ENCODE measurements at regions not wholly inside any gene's neighbourhood (a gene's known extent, or its start where the extent isn't known, plus 50 kb on each side); places are given as distances from the start of the nearest gene placed in this dataset.

DNA sequence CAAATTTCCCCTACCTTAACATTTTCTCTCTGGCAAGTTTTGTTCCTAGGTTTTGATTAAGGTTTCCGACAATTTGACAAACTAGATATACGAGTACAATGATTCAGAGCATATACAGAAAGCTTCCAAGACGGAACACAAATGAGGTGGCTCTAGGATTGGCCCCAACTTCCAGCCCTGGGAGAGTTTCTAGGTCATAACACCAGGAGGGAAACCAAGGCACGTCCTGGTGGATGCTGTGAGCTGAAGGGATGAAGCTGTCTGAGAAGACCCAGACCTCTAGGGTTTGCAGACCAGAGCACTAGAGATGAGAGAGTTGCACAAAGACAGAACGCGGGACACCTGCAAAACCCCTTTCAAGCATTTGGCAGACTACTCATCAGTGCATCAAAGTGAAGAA is 51.5 kb upstream of the CAND1 start:
- TF ChIP-seq, protein P1, sequence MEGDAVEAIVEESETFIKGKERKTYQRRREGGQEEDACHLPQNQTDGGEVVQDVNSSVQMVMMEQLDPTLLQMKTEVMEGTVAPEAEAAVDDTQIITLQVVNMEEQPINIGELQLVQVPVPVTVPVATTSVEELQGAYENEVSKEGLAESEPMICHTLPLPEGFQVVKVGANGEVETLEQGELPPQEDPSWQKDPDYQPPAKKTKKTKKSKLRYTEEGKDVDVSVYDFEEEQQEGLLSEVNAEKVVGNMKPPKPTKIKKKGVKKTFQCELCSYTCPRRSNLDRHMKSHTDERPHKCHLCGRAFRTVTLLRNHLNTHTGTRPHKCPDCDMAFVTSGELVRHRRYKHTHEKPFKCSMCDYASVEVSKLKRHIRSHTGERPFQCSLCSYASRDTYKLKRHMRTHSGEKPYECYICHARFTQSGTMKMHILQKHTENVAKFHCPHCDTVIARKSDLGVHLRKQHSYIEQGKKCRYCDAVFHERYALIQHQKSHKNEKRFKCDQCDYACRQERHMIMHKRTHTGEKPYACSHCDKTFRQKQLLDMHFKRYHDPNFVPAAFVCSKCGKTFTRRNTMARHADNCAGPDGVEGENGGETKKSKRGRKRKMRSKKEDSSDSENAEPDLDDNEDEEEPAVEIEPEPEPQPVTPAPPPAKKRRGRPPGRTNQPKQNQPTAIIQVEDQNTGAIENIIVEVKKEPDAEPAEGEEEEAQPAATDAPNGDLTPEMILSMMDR (IDR thresholded peaks at IDR 0.05) = no peak
- intact Hi-C loops (cut with micrococcal nuclease) = no loop called here
- ChIA-PET CTCF (no interaction called here), POLR2A (no interaction called here)
- Mint-ChIP-seq H3K9me3 (no peaks in the 10 kb centered on the region), H3K36me3 (ENCODE audit: low read depth) (no peaks in the 10 kb centered on the region), H3K4me3 (no peak overlapping the region), H3K27me3 (peaks cover 3% of the 10 kb centered on the region), H3K27ac (no peak overlapping the region), H3K4me1 (peaks cover under 1% of the 10 kb centered on the region)
- ATAC-seq (ENCODE audit: low read depth) (no peak), DNase-seq (no peak)
